GM21786 (cell line): ENCODE measurements at regions not wholly inside any gene's neighbourhood (a gene's known extent, or its start where the extent isn't known, plus 50 kb on each side); places are given as distances from the start of the nearest gene placed in this dataset.
"Not testable (repeated sequence)": the region's sequence is repeated elsewhere in the genome, so short reads cannot be mapped to it uniquely, and the experiment has no call there.

ENCODE experiments used
- ATAC-seq: cut with Tn5 transposase; IDR thresholded peaks from one replicate; pipeline ENCODE4 v1.9.1; 2021; ENCODE audit not compliant: unreplicated experiment

GRCh38 chr3:144953959-144954358 is 982.3 kb downstream of the DIPK2A start:
- ATAC-seq = no peak

- no peak for ATAC-seq
Observed at GRCh38 chr3:144957398-144958101, 985.9 kb downstream of the DIPK2A start.

GRCh38 chr3:144963810-144964209 is 992.2 kb downstream of the DIPK2A start:
- no peak for ATAC-seq

GRCh38 chr3:144966560-144966959 is 994.9 kb downstream of the DIPK2A start:
- ATAC-seq = no peak

- no peak for ATAC-seq
Observed at GRCh38 chr3:144968750-144969350, 997.2 kb downstream of the DIPK2A start.

- not testable (repeated sequence) for ATAC-seq
Observed at GRCh38 chr3:144984481-144984880, 1012.9 kb downstream of the DIPK2A start.

- ATAC-seq = no peak
Observed at GRCh38 chr3:144989807-144990206, 1018.2 kb downstream of the DIPK2A start.

GRCh38 chr3:144995856-144996255 is 1024.2 kb downstream of the DIPK2A start:
- ATAC-seq = no peak

GRCh38 chr3:145005427-145005826 is 1033.8 kb downstream of the DIPK2A start:
- ATAC-seq = no peak

- ATAC-seq = no peak
Observed at GRCh38 chr3:145006271-145006670, 1034.6 kb downstream of the DIPK2A start.

GRCh38 chr3:145013931-145014330 is 1042.3 kb downstream of the DIPK2A start:
- no peak for ATAC-seq

- ATAC-seq = no peak
Observed at GRCh38 chr3:145015253-145015652, 1043.6 kb downstream of the DIPK2A start.

GRCh38 chr3:145017959-145018358 is 1046.3 kb downstream of the DIPK2A start:
- ATAC-seq = no peak

- no peak for ATAC-seq
Observed at GRCh38 chr3:145022447-145022846, 1050.8 kb downstream of the DIPK2A start.

- ATAC-seq = no peak
Observed at GRCh38 chr3:145024700-145025099, 1053.1 kb downstream of the DIPK2A start.

GRCh38 chr3:145027186-145027585 is 1055.6 kb downstream of the DIPK2A start:
- ATAC-seq = not testable (repeated sequence)

GRCh38 chr3:145032791-145033190 is 1061.2 kb downstream of the DIPK2A start:
- no peak for ATAC-seq

GRCh38 chr3:145035682-145036081 is 1064.1 kb downstream of the DIPK2A start:
- no peak for ATAC-seq

GRCh38 chr3:145054055-145054454 is 1082.4 kb downstream of the DIPK2A start:
- not testable (repeated sequence) for ATAC-seq

GRCh38 chr3:145055375-145056076 is 1083.9 kb downstream of the DIPK2A start:
- no peak for ATAC-seq

- ATAC-seq = no peak
Observed at GRCh38 chr3:145058483-145058882, 1086.9 kb downstream of the DIPK2A start.

GRCh38 chr3:145063616-145064015 is 1092.0 kb downstream of the DIPK2A start:
- no peak for ATAC-seq
